ENCODE measurements at regions not wholly inside any gene's neighbourhood (a gene's known extent, or its start where the extent isn't known, plus 50 kb on each side); places are given as distances from the start of the nearest gene placed in this dataset.

- no peak for TF ChIP-seq CTCF (conservative IDR thresholded peaks at IDR 0.05)
Observed at GRCh38 chr10:75331081-75331480, 70.5 kb downstream of the ZNF503 start.

GRCh38 chr10:75329190-75329745, 72.3 kb downstream of the ZNF503 start:
- no peak overlapping the region for H3K27ac ChIP-seq
- no peak for TF ChIP-seq CTCF (conservative IDR thresholded peaks at IDR 0.05)

More at GRCh38 chr10:75331081-75331480, 70.5 kb downstream of the ZNF503 start:
- no peak overlapping the region for H3K27ac ChIP-seq

GRCh38 chr10:75326306-75326705, 75.3 kb downstream of the ZNF503 start:
- TF ChIP-seq CTCF (conservative IDR thresholded peaks at IDR 0.05): no peak
- H3K27ac ChIP-seq: no peak overlapping the region

DNA sequence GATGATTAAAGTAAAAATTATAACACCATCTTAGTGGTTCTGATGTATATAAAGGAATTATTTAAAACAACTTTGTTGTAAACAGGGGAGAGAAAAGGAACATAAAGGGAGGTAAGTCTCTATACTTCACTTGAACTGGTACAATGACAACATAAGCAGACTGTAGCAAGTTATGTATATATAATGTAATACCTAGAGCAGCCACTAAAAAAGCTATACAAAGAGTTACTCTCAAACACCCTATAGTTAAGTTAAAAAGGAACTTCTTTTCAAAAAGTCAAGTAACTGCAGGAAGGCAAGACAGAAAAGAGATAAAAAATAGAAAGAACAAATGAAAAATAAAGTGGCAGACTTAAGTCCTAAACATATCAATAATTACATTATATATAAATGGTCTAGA, 82.3 kb downstream of the ZNF503 start:
- H3K27ac ChIP-seq: no peak overlapping the region

GRCh38 chr10:75314570-75314969, 78.8 kb upstream of the COMTD1 start:
- TF ChIP-seq CTCF (conservative IDR thresholded peaks at IDR 0.05): no peak
- H3K27ac ChIP-seq: no peak overlapping the region

More for the DNA sequence above, 82.3 kb downstream of the ZNF503 start:
- no peak for TF ChIP-seq CTCF (conservative IDR thresholded peaks at IDR 0.05)

DNA sequence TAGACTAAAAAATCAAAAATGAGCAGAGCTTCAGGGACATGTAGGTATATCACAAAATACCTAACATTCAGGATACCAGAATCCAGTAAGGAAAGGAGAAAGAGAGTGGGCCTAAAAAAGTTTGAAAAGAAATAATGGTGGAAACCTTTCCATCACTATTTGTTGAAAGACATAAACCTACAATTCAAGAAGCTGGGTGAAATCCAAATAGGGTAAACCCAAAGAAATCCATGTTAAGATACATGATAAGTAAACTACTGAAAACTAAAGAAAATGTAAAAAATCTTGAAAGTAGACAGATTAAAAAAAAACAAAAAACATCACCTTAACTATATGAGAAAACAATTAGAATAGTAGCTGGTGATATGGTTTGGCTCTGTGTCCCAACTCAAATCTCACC, 76.7 kb upstream of the COMTD1 start:
- TF ChIP-seq CTCF (conservative IDR thresholded peaks at IDR 0.05): no peak
- H3K27ac ChIP-seq: no peak overlapping the region

GRCh38 chr10:75305675-75306074, 69.9 kb upstream of the COMTD1 start:
- TF ChIP-seq CTCF (conservative IDR thresholded peaks at IDR 0.05): no peak
- no peak overlapping the region for H3K27ac ChIP-seq
